ENCODE measurements at regions not wholly inside any gene's neighbourhood (a gene's known extent, or its start where the extent isn't known, plus 50 kb on each side); places are given as distances from the start of the nearest gene placed in this dataset.

- no peak overlapping the region for H2AFZ ChIP-seq (ENCODE audit: low read length)
- H3K9ac ChIP-seq (ENCODE audit: low read depth, low read length, poor library complexity, severe bottlenecking) = no peak overlapping the region
- no peaks in the 10 kb centered on the region for H3K36me3 ChIP-seq (ENCODE audit: insufficient read depth, low read length)
- H3K9me3 ChIP-seq (ENCODE audit: insufficient read depth, low read depth, low read length) = no peaks in the 10 kb centered on the region
- no peaks in the 10 kb centered on the region for H3K79me2 ChIP-seq (ENCODE audit: insufficient read depth, low read length)
- no peaks in the 10 kb centered on the region for H3F3A ChIP-seq (ENCODE audit: low read depth)
- H3K27me3 ChIP-seq (ENCODE audit: insufficient read depth, low read length, poor library complexity, severe bottlenecking) = no peaks in the 10 kb centered on the region
- no peaks in the 10 kb centered on the region for H3K9me2 ChIP-seq (replicated peaks; ENCODE audit: low read depth, low read length)
- H3K4me3 ChIP-seq (ENCODE audit: low read length, poor library complexity, severe bottlenecking) = no peak overlapping the region
- H4K20me1 ChIP-seq (ENCODE audit: insufficient read depth, low read length, poor library complexity, severe bottlenecking) = no peaks in the 10 kb centered on the region
- H3K4me2 ChIP-seq (ENCODE audit: low read depth, low read length, poor library complexity, severe bottlenecking) = no peak overlapping the region
- no peaks in the 10 kb centered on the region for H3K4me1 ChIP-seq (ENCODE audit: insufficient read depth, low read length, poor library complexity, severe bottlenecking)
- no peak for TF ChIP-seq EZH2phosphoT487 (IDR thresholded peaks at IDR 0.05; ENCODE audit: borderline replicate concordance)
These were observed 196.6 kb upstream of the TMTC1 start for GRCh38 chr12:29980304-29980703.

GRCh38 chr12:29971446-29971845 is 187.7 kb upstream of the TMTC1 start:
- Histone ChIP-seq H3K79me2 (ENCODE audit: insufficient read depth, low read length) (no peaks in the 10 kb centered on the region), H3F3A (ENCODE audit: low read depth) (no peaks in the 10 kb centered on the region), H3K9me3 (ENCODE audit: insufficient read depth, low read depth, low read length) (no peaks in the 10 kb centered on the region), H3K36me3 (ENCODE audit: insufficient read depth, low read length) (no peaks in the 10 kb centered on the region), H3K9me2 (replicated peaks; ENCODE audit: low read depth, low read length) (no peaks in the 10 kb centered on the region), H4K20me1 (ENCODE audit: insufficient read depth, low read length, poor library complexity, severe bottlenecking) (no peaks in the 10 kb centered on the region), H3K4me3 (ENCODE audit: low read length, poor library complexity, severe bottlenecking) (no peak overlapping the region), H3K27me3 (ENCODE audit: insufficient read depth, low read length, poor library complexity, severe bottlenecking) (no peaks in the 10 kb centered on the region), H3K4me1 (ENCODE audit: insufficient read depth, low read length, poor library complexity, severe bottlenecking) (no peaks in the 10 kb centered on the region), H3K4me2 (ENCODE audit: low read depth, low read length, poor library complexity, severe bottlenecking) (no peak overlapping the region), H2AFZ (ENCODE audit: low read length) (no peak overlapping the region), H3K9ac (ENCODE audit: low read depth, low read length, poor library complexity, severe bottlenecking) (no peak overlapping the region)
- no peak for TF ChIP-seq EZH2phosphoT487 (IDR thresholded peaks at IDR 0.05; ENCODE audit: borderline replicate concordance)
- no peak for TF ChIP-seq CTCF (conservative IDR thresholded peaks at IDR 0.05; ENCODE audit: low read length)

- TF ChIP-seq CTCF (conservative IDR thresholded peaks at IDR 0.05; ENCODE audit: low read length) = no peak
- TF ChIP-seq EZH2phosphoT487 (IDR thresholded peaks at IDR 0.05; ENCODE audit: borderline replicate concordance) = no peak
- no peaks in the 10 kb centered on the region for H3K9me3 ChIP-seq (ENCODE audit: insufficient read depth, low read depth, low read length)
- no peaks in the 10 kb centered on the region for H4K20me1 ChIP-seq (ENCODE audit: insufficient read depth, low read length, poor library complexity, severe bottlenecking)
- H3K9me2 ChIP-seq (replicated peaks; ENCODE audit: low read depth, low read length) = no peaks in the 10 kb centered on the region
- no peak overlapping the region for H2AFZ ChIP-seq (ENCODE audit: low read length)
- H3K36me3 ChIP-seq (ENCODE audit: insufficient read depth, low read length) = no peaks in the 10 kb centered on the region
- H3F3A ChIP-seq (ENCODE audit: low read depth) = no peaks in the 10 kb centered on the region
- no peaks in the 10 kb centered on the region for H3K79me2 ChIP-seq (ENCODE audit: insufficient read depth, low read length)
- no peak overlapping the region for H3K9ac ChIP-seq (ENCODE audit: low read depth, low read length, poor library complexity, severe bottlenecking)
- H3K4me3 ChIP-seq (ENCODE audit: low read length, poor library complexity, severe bottlenecking) = no peak overlapping the region
- H3K4me2 ChIP-seq (ENCODE audit: low read depth, low read length, poor library complexity, severe bottlenecking) = no peak overlapping the region
- H3K27me3 ChIP-seq (ENCODE audit: insufficient read depth, low read length, poor library complexity, severe bottlenecking) = no peaks in the 10 kb centered on the region
- H3K4me1 ChIP-seq (ENCODE audit: insufficient read depth, low read length, poor library complexity, severe bottlenecking) = no peaks in the 10 kb centered on the region
These were observed 186.8 kb upstream of the TMTC1 start for GRCh38 chr12:29970501-29970900.

GRCh38 chr12:29962276-29963035 is 178.7 kb upstream of the TMTC1 start:
- Histone ChIP-seq H3K9me2 (replicated peaks; ENCODE audit: low read depth, low read length) (no peaks in the 10 kb centered on the region), H3K79me2 (ENCODE audit: insufficient read depth, low read length) (no peaks in the 10 kb centered on the region), H3F3A (ENCODE audit: low read depth) (no peaks in the 10 kb centered on the region; the same call in 1 of the 2 replicates), H2AFZ (ENCODE audit: low read length) (no peak overlapping the region), H3K27me3 (ENCODE audit: insufficient read depth, low read length, poor library complexity, severe bottlenecking) (no peaks in the 10 kb centered on the region), H3K9ac (ENCODE audit: low read depth, low read length, poor library complexity, severe bottlenecking) (no peak overlapping the region), H4K20me1 (ENCODE audit: insufficient read depth, low read length, poor library complexity, severe bottlenecking) (no peaks in the 10 kb centered on the region), H3K4me1 (ENCODE audit: insufficient read depth, low read length, poor library complexity, severe bottlenecking) (no peaks in the 10 kb centered on the region), H3K4me3 (ENCODE audit: low read length, poor library complexity, severe bottlenecking) (no peak overlapping the region), H3K36me3 (ENCODE audit: insufficient read depth, low read length) (no peaks in the 10 kb centered on the region), H3K4me2 (ENCODE audit: low read depth, low read length, poor library complexity, severe bottlenecking) (no peak overlapping the region), H3K9me3 (ENCODE audit: insufficient read depth, low read depth, low read length) (no peaks in the 10 kb centered on the region)
- TF ChIP-seq EZH2phosphoT487 (IDR thresholded peaks at IDR 0.05; ENCODE audit: borderline replicate concordance) = no peak
- no peak for TF ChIP-seq CTCF (conservative IDR thresholded peaks at IDR 0.05; ENCODE audit: low read length)

Data from Loucy (cell line).